BE2C (cell line): ENCODE measurements at regions not wholly inside any gene's neighbourhood (a gene's known extent, or its start where the extent isn't known, plus 50 kb on each side); places are given as distances from the start of the nearest gene placed in this dataset.

Experiments
- DNase-seq: peaks from one replicate; pipeline ENCODE4 v3.0.0-alpha.2; 2020
- H3K27me3 ChIP-seq: fragments of 250-450 bp; sonication (Bioruptor Pico); 2 replicates; pipeline ENCODE4 v1.5.1; 2020; ENCODE audit warnings: mild to moderate bottlenecking
- H3K36me3 ChIP-seq: fragments of 250-450 bp; sonication (Bioruptor Pico); 2 replicates; pipeline ENCODE4 v1.5.1; 2020; ENCODE audit warnings: mild to moderate bottlenecking
- H3K4me1 ChIP-seq: fragments of 250-450 bp; sonication (Bioruptor Pico); 2 replicates; pipeline ENCODE4 v1.5.1; 2020
- H3K4me3 ChIP-seq: 2 replicates; pipeline ENCODE4 v1.5.1; 2011; ENCODE audit warnings: low read depth, low read length
- H3K9me3 ChIP-seq: fragments of 250-450 bp; sonication (Bioruptor Pico); 2 replicates; pipeline ENCODE4 v1.5.1; 2020
- CTCF ChIP-seq: IDR thresholded peaks from 2 replicates; pipeline ENCODE4 v1.5.1; 2012; ENCODE audit warnings: mild to moderate bottlenecking, low read depth, low read length

- H3K9me3 ChIP-seq, result no peaks in the 10 kb centered on the region
- H3K27me3 ChIP-seq, result no peaks in the 10 kb centered on the region
- H3K36me3 ChIP-seq, result no peaks in the 10 kb centered on the region
- TF ChIP-seq CTCF, result no peak
- H3K4me1 ChIP-seq, result no peaks in the 10 kb centered on the region
- DNase-seq, result no peak
- no peak overlapping the region for H3K4me3 ChIP-seq
Measured at GRCh38 chr4:121233982-121234381, 69.9 kb upstream of the TNIP3 start.

GRCh38 chr4:121229993-121230392, 65.9 kb upstream of the TNIP3 start:
- Histone ChIP-seq H3K4me3 (no peak overlapping the region), H3K9me3 (no peaks in the 10 kb centered on the region), H3K36me3 (no peaks in the 10 kb centered on the region), H3K27me3 (no peaks in the 10 kb centered on the region), H3K4me1 (no peaks in the 10 kb centered on the region)
- TF ChIP-seq CTCF, result no peak
- no peak for DNase-seq

- H3K4me1 ChIP-seq, result no peaks in the 10 kb centered on the region
- no peak for TF ChIP-seq CTCF
- H3K9me3 ChIP-seq, result no peaks in the 10 kb centered on the region
- no peak for DNase-seq
- no peak overlapping the region for H3K4me3 ChIP-seq
- H3K27me3 ChIP-seq, result no peaks in the 10 kb centered on the region
- no peaks in the 10 kb centered on the region for H3K36me3 ChIP-seq
Measured at GRCh38 chr4:121228848-121229247, 64.7 kb upstream of the TNIP3 start.

GRCh38 chr4:121227341-121227792, 63.2 kb upstream of the TNIP3 start:
- H3K4me3 ChIP-seq, result no peak overlapping the region
- H3K36me3 ChIP-seq, result no peaks in the 10 kb centered on the region
- no peak for DNase-seq
- TF ChIP-seq CTCF, result no peak
- H3K27me3 ChIP-seq, result no peaks in the 10 kb centered on the region
- no peaks in the 10 kb centered on the region for H3K4me1 ChIP-seq
- H3K9me3 ChIP-seq, result no peaks in the 10 kb centered on the region

GRCh38 chr4:121226362-121226761, 62.2 kb upstream of the TNIP3 start:
- Histone ChIP-seq H3K27me3 (no peaks in the 10 kb centered on the region), H3K4me1 (no peaks in the 10 kb centered on the region)
- no peak for TF ChIP-seq CTCF

GRCh38 chr4:121221608-121222007, 57.5 kb upstream of the TNIP3 start:
- Histone ChIP-seq H3K27me3 (peaks cover 4% of the 10 kb centered on the region; the same call in 1 of the 2 replicates), H3K36me3 (no peaks in the 10 kb centered on the region), H3K4me3 (no peak overlapping the region), H3K9me3 (no peaks in the 10 kb centered on the region), H3K4me1 (no peaks in the 10 kb centered on the region)
- DNase-seq, result no peak
- no peak for TF ChIP-seq CTCF

More at GRCh38 chr4:121226362-121226761, 62.2 kb upstream of the TNIP3 start:
- Histone ChIP-seq H3K4me3 (no peak overlapping the region), H3K36me3 (no peaks in the 10 kb centered on the region), H3K9me3 (no peaks in the 10 kb centered on the region)
- DNase-seq, result no peak
